ENCODE measurements at regions not wholly inside any gene's neighbourhood (a gene's known extent, or its start where the extent isn't known, plus 50 kb on each side); places are given as distances from the start of the nearest gene placed in this dataset.

- peaks cover 9% of the 10 kb centered on the region for H3K4me1 Mint-ChIP-seq
- POLR2A ChIA-PET = no interaction called here
- H3K27ac Mint-ChIP-seq = no peak overlapping the region
- TF ChIP-seq KAT7 (CRISPR knock-in tag; IDR thresholded peaks at IDR 0.05; ENCODE audit: borderline replicate concordance) (no peak), ZBTB21 (CRISPR knock-in tag; IDR thresholded peaks at IDR 0.05; ENCODE audit: borderline replicate concordance) (no peak), HMGA2 (CRISPR knock-in tag; IDR thresholded peaks at IDR 0.05) (no peak), CBFB (CRISPR knock-in tag; IDR thresholded peaks at IDR 0.05; ENCODE audit: low read depth) (no peak), GRHL2 (CRISPR knock-in tag; IDR thresholded peaks at IDR 0.05; ENCODE audit: insufficient replicate concordance, severe bottlenecking) (no peak), NR1H2 (CRISPR knock-in tag; IDR thresholded peaks at IDR 0.05) (no peak), ETV6 (CRISPR knock-in tag; IDR thresholded peaks at IDR 0.05) (no peak), NFATC4 (CRISPR knock-in tag; IDR thresholded peaks at IDR 0.05) (no peak)
- peaks cover 25% of the 10 kb centered on the region for H3K9me3 Mint-ChIP-seq
- H3K36me3 Mint-ChIP-seq = peaks cover 8% of the 10 kb centered on the region
- no peak overlapping the region for H3K4me3 Mint-ChIP-seq
- no peaks in the 10 kb centered on the region; the same call in 1 of the 2 replicates for H3K27me3 Mint-ChIP-seq (ENCODE audit: low read depth)
- no peak for DNase-seq (ENCODE audit: low spot score)
- CTCF ChIA-PET = no interaction called here
- ATAC-seq = no peak
Measured at GRCh38 chr2:128809259-128809636, 490.6 kb upstream of the HS6ST1 start.

- Mint-ChIP-seq H3K4me3 (no peak overlapping the region), H3K27me3 (ENCODE audit: low read depth) (no peaks in the 10 kb centered on the region; the same call in 1 of the 2 replicates), H3K27ac (no peak overlapping the region), H3K9me3 (peaks cover 25% of the 10 kb centered on the region), H3K4me1 (peaks cover 11% of the 10 kb centered on the region), H3K36me3 (peaks cover 8% of the 10 kb centered on the region)
- DNase-seq (ENCODE audit: low spot score) (no peak), ATAC-seq (no peak)
- ChIA-PET POLR2A (no interaction called here), CTCF (no interaction called here)
- TF ChIP-seq IRF2 (CRISPR knock-in tag; IDR thresholded peaks at IDR 0.05; ENCODE audit: borderline replicate concordance, low read depth) (no peak), MXD4 (CRISPR knock-in tag; IDR thresholded peaks at IDR 0.05; ENCODE audit: borderline replicate concordance) (no peak), ATF1 (CRISPR knock-in tag; IDR thresholded peaks at IDR 0.05) (no peak), HMGA2 (CRISPR knock-in tag; IDR thresholded peaks at IDR 0.05) (no peak), KAT7 (CRISPR knock-in tag; IDR thresholded peaks at IDR 0.05; ENCODE audit: borderline replicate concordance) (no peak), ZNF671 (CRISPR knock-in tag; IDR thresholded peaks at IDR 0.05) (no peak)
Measured at GRCh38 chr2:128809880-128810279, 491.2 kb upstream of the HS6ST1 start.

- peaks cover 26% of the 10 kb centered on the region for H3K9me3 Mint-ChIP-seq
- no peak overlapping the region for H3K27ac Mint-ChIP-seq
- H3K36me3 Mint-ChIP-seq = peaks cover 7% of the 10 kb centered on the region
- no peak for TF ChIP-seq MXD4 (CRISPR knock-in tag; IDR thresholded peaks at IDR 0.05; ENCODE audit: borderline replicate concordance)
- no peak for TF ChIP-seq JUN (CRISPR knock-in tag; IDR thresholded peaks at IDR 0.05)
- no peak for TF ChIP-seq KAT7 (CRISPR knock-in tag; IDR thresholded peaks at IDR 0.05; ENCODE audit: borderline replicate concordance)
- TF ChIP-seq CREB1 (CRISPR knock-in tag; IDR thresholded peaks at IDR 0.05) = no peak
- no peak for TF ChIP-seq ZNF512 (CRISPR knock-in tag; IDR thresholded peaks at IDR 0.05; ENCODE audit: borderline replicate concordance)
- no peak for TF ChIP-seq FOXP4 (CRISPR knock-in tag; IDR thresholded peaks at IDR 0.05)
- TF ChIP-seq ZNF138 (CRISPR knock-in tag; conservative IDR thresholded peaks at IDR 0.05) = no peak
- TF ChIP-seq TP53 (CRISPR knock-in tag; IDR thresholded peaks at IDR 0.05) = no peak
- TF ChIP-seq USF2 (CRISPR knock-in tag; IDR thresholded peaks at IDR 0.05) = no peak
- TF ChIP-seq ZNF219 (CRISPR knock-in tag; IDR thresholded peaks at IDR 0.05; ENCODE audit: borderline replicate concordance) = no peak
- TF ChIP-seq SP1 (CRISPR knock-in tag; conservative IDR thresholded peaks at IDR 0.05) = no peak
- DNase-seq (ENCODE audit: low spot score) (no peak), ATAC-seq (no peak)
- H3K4me3 Mint-ChIP-seq = no peak overlapping the region
- CTCF ChIA-PET = no interaction called here
- POLR2A ChIA-PET = no interaction called here
- peaks cover 21% of the 10 kb centered on the region for H3K4me1 Mint-ChIP-seq
- no peaks in the 10 kb centered on the region; the same call in 1 of the 2 replicates for H3K27me3 Mint-ChIP-seq (ENCODE audit: low read depth)
Measured at GRCh38 chr2:128812183-128812940, 493.7 kb upstream of the HS6ST1 start.
